Body of pancreas (tissue), 4 donors: ENCODE measurements at regions not wholly inside any gene's neighbourhood (a gene's known extent, or its start where the extent isn't known, plus 50 kb on each side); places are given as distances from the start of the nearest gene placed in this dataset.

ENCODE experiments used
- ATAC-seq: fragments of 150-250 bp; one replicate; pipeline ENCODE4 v1.9.1; 2016
- DNase-seq, 4 donors: peaks; one replicate each; pipeline ENCODE4 v3.0.0-alpha.2; 2019
- H3K27ac ChIP-seq, 4 donors: fragments of 200-600 bp; sonication (generic); 1 replicate in 3 of 4; 2 replicates in 1 of 4; pipeline versions ENCODE4 v1.5.1 to v1.6.1; 2016 to 2019; ENCODE audit warnings: mild to moderate bottlenecking in 1 of 4, mixed read lengths in 1 of 4, moderate library complexity in 1 of 4
- H3K27me3 ChIP-seq, 2 donors: fragments of 200-600 bp; sonication (generic); one replicate each; pipeline ENCODE4 v1.6.0; 2016; ENCODE audit warnings: mild to moderate bottlenecking in 1 of 2
- H3K36me3 ChIP-seq, 2 donors: fragments of 200-600 bp; sonication (generic); replicated peaks in 1 of 2; 2 replicates each; pipeline ENCODE4 v1.5.1; 2016; ENCODE audit warnings: low read depth in 2 of 2; ENCODE audit not compliant: insufficient read depth in 1 of 2
- H3K4me1 ChIP-seq: fragments of 200-600 bp; sonication (generic); one replicate; pipeline ENCODE4 v1.6.0; 2016
- H3K4me3 ChIP-seq, 2 donors: fragments of 200-600 bp; sonication (generic); 1 replicate in 1 of 2; 2 replicates in 1 of 2; pipeline ENCODE4 v1.5.1; 2016 to 2019
- H3K9me3 ChIP-seq, 3 donors: fragments of 200-600 bp; sonication (generic); 1 replicate in 2 of 3; 2 replicates in 1 of 3; pipeline ENCODE4 v1.5.1; 2016
- CTCF ChIP-seq, 7 experiments: fragments of 450-650 bp in 4 of 7; fragments of 200-600 bp in 3 of 7; sonication (generic) in 3 of 7; IDR thresholded peaks; one replicate each; pipeline ENCODE4 v1.5.1; 2016 to 2019; ENCODE audit warnings: antibody characterized with exemption in 7 of 7
- POLR2A ChIP-seq, 3 donors: fragments of 450-650 bp; IDR thresholded peaks; one replicate each; pipeline ENCODE4 v1.6.1; 2016; ENCODE audit warnings: antibody characterized with exemption in 3 of 3, mild to moderate bottlenecking in 2 of 3
- WGBS, 2 donors: methylation state at CpG; one replicate each; pipeline ENCODE4 v1.1.5; 2017; 5-methylcytosine and 5-hydroxymethylcytosine counted together
- intact Hi-C: fragments of 100-400 bp; cut with DNase I; formaldehyde crosslinking; loops from one replicate; pipeline ENCODE4 v1.15.1; 2023

DNA sequence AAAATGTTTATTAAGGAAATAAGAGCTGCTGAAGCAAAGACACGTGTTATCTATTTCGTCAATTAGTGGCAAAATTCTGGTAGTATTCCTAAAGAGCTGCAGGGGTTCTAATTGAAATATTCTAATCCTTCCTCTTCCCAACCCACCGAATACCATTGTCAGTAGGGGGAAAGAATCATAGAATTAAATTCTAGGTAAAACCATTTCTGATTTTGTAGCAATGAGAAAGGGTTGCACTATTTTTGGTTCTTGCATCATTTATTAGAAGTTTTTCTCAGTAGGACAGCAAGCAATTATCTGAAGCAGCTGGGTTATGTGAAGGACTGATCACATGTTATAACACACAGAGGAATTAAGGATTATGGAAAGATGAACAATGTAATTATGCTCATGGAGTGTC is 80.3 kb upstream of the SEMA6A start:
- Histone ChIP-seq H3K4me3 (no peak overlapping the region), H3K36me3 (no peaks in the 10 kb centered on the region), H3K9me3 (no peaks in the 10 kb centered on the region), H3K27ac (no peak overlapping the region), H3K4me1 (no peaks in the 10 kb centered on the region), H3K27me3 (no peaks in the 10 kb centered on the region)
- DNase-seq (no peak), ATAC-seq (no peak)
- TF ChIP-seq CTCF (IDR thresholded peaks at IDR 0.05) = no peak
- no peak for TF ChIP-seq POLR2A (IDR thresholded peaks at IDR 0.05)
- intact Hi-C loops = no loop called here
- WGBS, 2 donors = 71 to 73% methylated on average over 3 of the region's 3 CpGs

DNA sequence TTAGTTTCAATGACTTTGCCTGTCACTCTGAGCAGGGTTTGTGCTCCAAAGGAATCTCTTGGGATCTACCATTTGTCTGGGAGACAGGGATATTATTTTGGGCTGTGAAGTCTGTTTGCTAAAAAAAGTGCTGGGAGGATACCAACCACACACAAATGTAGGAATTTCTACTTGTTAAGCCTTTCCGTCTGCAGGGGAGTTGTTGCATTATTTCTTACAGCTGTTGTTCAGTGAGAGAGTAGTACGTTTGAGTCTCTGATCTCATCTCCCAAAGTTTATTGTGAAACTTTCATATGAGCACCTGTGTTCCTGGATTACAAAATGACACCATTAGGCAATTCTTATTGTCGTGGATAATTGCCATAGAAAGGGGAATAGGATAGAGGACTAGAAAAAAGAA is 78.3 kb upstream of the SEMA6A start:
- DNase-seq (no peak), ATAC-seq (no peak)
- no peak for TF ChIP-seq POLR2A (IDR thresholded peaks at IDR 0.05)
- TF ChIP-seq CTCF (IDR thresholded peaks at IDR 0.05) = no peak
- Histone ChIP-seq H3K27me3 (no peaks in the 10 kb centered on the region), H3K36me3 (no peaks in the 10 kb centered on the region), H3K4me1 (no peaks in the 10 kb centered on the region), H3K9me3 (no peaks in the 10 kb centered on the region), H3K4me3 (no peak overlapping the region), H3K27ac (peak overlapping the region in 3 of 4 donors; percentile 31 to 68 (median 59))
- intact Hi-C loops = no loop called here
- 25 to 37% methylated on average over 3 of the region's 3 CpGs for WGBS, 2 donors

- intact Hi-C loops = no loop called here
- Histone ChIP-seq H3K4me1 (no peaks in the 10 kb centered on the region), H3K9me3 (no peaks in the 10 kb centered on the region), H3K27ac (peak overlapping the region in 3 of 4 donors; percentile 31 to 68 (median 59)), H3K27me3 (no peaks in the 10 kb centered on the region), H3K4me3 (no peak overlapping the region), H3K36me3 (no peaks in the 10 kb centered on the region)
- DNase-seq = peak; percentile 31 to 66 (median 49)
- TF ChIP-seq CTCF (IDR thresholded peaks at IDR 0.05) (no peak), POLR2A (IDR thresholded peaks at IDR 0.05) (no peak)
- 28 to 32% methylated on average over 7 of the region's 7 CpGs for WGBS, 2 donors
- peak; percentile 96 for ATAC-seq
Measured at GRCh38 chr5:116652196-116652729, 77.6 kb upstream of the SEMA6A start.

DNA sequence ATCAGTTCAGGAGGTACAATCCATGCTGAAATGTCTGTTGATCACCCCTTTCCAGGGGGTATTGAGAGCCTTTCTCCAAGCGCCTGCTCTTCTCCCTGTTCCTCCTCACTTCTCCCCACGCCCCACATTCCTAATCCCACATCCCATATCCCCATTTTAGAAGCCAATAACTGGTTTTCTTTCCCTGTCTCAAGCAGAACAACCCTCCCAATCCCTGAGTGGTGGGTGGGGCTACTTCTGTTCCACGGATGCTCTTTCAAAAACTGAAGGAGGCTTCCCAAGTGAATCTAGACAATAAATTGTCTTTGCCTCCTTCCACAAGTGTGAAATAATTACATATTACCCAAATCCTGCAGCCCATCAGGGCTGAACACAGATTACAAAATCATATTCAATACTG is 77.0 kb upstream of the SEMA6A start:
- no peaks in the 10 kb centered on the region for H3K27me3 ChIP-seq
- ATAC-seq (no peak), DNase-seq (no peak)
- WGBS, 2 donors = 47 to 61% methylated on average over 3 of the region's 3 CpGs
- no peak overlapping the region for H3K4me3 ChIP-seq
- intact Hi-C loops = no loop called here
- H3K9me3 ChIP-seq = no peaks in the 10 kb centered on the region
- peak overlapping the region in 2 of 4 donors; percentile 59 to 68 for H3K27ac ChIP-seq
- H3K4me1 ChIP-seq = no peaks in the 10 kb centered on the region
- TF ChIP-seq CTCF (IDR thresholded peaks at IDR 0.05) = no peak
- TF ChIP-seq POLR2A (IDR thresholded peaks at IDR 0.05) = no peak
- no peaks in the 10 kb centered on the region for H3K36me3 ChIP-seq

GRCh38 chr5:116650964-116651363 is 76.3 kb upstream of the SEMA6A start:
- no peak for ATAC-seq
- Histone ChIP-seq H3K36me3 (no peaks in the 10 kb centered on the region), H3K4me3 (no peak overlapping the region), H3K9me3 (no peaks in the 10 kb centered on the region), H3K27me3 (no peaks in the 10 kb centered on the region), H3K27ac (no peak overlapping the region), H3K4me1 (no peaks in the 10 kb centered on the region)
- intact Hi-C loops = no loop called here
- 59 to 77% methylated on average over 4 of the region's 4 CpGs for WGBS, 2 donors
- no peak for TF ChIP-seq POLR2A (IDR thresholded peaks at IDR 0.05)
- DNase-seq = no peak
